Testis (tissue), 2 donors: ENCODE measurements at regions not wholly inside any gene's neighbourhood (a gene's known extent, or its start where the extent isn't known, plus 50 kb on each side); places are given as distances from the start of the nearest gene placed in this dataset.

Experiments
- POLR2A ChIP-seq: fragments of 450-650 bp; IDR thresholded peaks from one replicate; pipeline ENCODE4 v1.6.1; 2017; ENCODE audit warnings: antibody characterized with exemption, mild to moderate bottlenecking, moderate library complexity
- TF ChIP-seq, protein P1 (sequence below), 3 experiments: fragments of 450-650 bp in 2 of 3; fragments of 200-600 bp in 1 of 3; sonication (generic) in 1 of 3; IDR thresholded peaks; one replicate each; pipeline ENCODE4 v1.5.1; 2016 to 2019; ENCODE audit warnings: antibody characterized with exemption in 3 of 3, mild to moderate bottlenecking in 2 of 3, moderate library complexity in 1 of 3

DNA sequence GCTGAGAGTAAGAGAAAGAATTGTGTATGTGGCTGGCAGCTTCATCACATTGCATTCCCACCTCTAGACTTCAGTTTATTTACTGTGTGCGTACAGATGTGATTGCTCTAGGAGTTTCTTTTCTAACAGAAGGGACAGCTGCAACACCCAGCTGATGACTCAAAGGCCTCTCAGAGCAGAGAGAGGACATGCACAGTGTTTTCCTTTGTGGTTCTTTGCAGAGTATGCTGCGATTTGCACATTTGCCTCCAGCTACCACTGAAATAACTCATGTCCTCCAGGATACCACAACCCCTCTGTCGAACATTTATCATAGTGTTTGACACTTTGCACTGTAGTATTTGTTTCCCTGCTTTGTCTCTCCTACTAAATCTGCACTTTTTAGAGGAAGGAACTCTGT lies 294.1 kb downstream of the STIM2 start:
- TF ChIP-seq, protein P1, sequence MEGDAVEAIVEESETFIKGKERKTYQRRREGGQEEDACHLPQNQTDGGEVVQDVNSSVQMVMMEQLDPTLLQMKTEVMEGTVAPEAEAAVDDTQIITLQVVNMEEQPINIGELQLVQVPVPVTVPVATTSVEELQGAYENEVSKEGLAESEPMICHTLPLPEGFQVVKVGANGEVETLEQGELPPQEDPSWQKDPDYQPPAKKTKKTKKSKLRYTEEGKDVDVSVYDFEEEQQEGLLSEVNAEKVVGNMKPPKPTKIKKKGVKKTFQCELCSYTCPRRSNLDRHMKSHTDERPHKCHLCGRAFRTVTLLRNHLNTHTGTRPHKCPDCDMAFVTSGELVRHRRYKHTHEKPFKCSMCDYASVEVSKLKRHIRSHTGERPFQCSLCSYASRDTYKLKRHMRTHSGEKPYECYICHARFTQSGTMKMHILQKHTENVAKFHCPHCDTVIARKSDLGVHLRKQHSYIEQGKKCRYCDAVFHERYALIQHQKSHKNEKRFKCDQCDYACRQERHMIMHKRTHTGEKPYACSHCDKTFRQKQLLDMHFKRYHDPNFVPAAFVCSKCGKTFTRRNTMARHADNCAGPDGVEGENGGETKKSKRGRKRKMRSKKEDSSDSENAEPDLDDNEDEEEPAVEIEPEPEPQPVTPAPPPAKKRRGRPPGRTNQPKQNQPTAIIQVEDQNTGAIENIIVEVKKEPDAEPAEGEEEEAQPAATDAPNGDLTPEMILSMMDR (IDR thresholded peaks at IDR 0.05): no peak
- TF ChIP-seq POLR2A: no peak
